GM21723 (cell line): ENCODE measurements at regions not wholly inside any gene's neighbourhood (a gene's known extent, or its start where the extent isn't known, plus 50 kb on each side); places are given as distances from the start of the nearest gene placed in this dataset.
"Not testable (repeated sequence)": the region's sequence is repeated elsewhere in the genome, so short reads cannot be mapped to it uniquely, and the experiment has no call there.

Experiments
- ATAC-seq: cut with Tn5 transposase; IDR thresholded peaks from one replicate; pipeline ENCODE4 v1.9.1; 2021; ENCODE audit warnings: mild to moderate bottlenecking, moderate library complexity; ENCODE audit not compliant: unreplicated experiment

DNA sequence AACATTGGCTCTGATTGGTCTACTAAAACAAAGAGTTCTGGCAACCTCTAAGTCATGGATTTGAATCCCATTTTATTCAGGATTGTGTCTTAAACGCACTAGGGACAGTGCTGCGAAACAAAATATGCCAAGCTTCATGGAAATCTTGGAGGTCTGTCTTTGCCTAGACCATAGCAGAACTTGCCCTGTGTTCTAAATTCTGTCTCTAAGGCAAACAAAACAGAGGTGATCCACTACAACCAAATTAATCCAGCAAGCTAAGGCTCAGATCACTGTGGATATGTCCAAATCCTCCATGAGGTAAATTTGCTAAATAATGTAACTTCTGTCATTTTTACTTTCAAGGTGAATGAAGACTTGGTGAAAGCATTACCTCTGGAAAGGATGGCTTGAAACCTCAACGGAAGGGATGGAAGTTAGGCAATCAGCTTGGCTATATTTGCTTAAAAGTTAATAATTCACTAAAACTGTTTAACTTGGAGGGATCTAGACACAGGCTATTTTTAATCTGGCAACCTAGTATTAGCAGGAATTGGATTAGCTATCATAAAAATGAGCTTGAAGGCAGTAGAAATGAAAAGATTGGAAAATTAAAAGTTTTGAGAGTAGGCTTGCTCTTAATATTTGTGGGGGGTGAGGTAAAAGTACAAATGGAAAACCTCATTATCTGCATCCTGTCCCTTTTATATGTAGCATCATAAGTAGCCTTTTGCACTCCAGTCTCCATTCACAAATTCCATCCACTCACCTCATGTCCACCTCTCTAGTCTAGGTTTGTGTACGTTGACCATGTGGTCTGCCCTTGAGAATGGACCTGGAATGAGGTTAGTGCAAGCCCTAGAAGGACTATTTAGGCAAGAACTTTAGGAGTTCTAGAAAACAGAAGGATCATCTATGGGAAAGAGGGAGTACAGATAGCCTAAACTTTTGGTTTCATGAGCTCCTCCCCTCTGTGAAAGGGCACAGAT lies 176.2 kb downstream of the SMC2 start:
- ATAC-seq = no peak

DNA sequence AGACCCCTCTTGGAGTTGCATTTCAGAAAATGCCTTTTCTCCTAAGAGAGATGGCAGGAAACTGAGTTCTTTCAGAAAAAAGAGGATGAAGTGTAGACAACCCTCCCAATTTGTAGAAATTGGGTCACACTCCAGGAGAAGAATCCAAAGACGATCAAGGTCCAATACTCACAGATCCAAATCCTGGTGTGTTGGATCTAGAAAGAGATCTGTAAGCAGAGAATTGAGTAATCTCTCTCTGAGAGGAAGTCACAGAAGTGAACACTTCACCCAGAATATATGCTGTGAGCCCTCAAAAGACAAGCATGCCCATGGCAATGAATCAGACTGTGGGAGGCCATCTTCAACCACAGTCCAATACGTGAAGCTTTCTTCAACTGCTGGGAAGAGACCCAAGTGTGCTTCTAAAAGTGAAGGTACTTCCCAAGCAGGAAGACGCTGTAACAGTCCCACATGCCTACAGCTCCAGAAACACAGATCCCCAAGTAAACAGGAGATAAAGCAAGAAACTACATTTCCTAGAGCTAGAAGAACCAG lies 182.7 kb downstream of the SMC2 start:
- no peak for ATAC-seq

DNA sequence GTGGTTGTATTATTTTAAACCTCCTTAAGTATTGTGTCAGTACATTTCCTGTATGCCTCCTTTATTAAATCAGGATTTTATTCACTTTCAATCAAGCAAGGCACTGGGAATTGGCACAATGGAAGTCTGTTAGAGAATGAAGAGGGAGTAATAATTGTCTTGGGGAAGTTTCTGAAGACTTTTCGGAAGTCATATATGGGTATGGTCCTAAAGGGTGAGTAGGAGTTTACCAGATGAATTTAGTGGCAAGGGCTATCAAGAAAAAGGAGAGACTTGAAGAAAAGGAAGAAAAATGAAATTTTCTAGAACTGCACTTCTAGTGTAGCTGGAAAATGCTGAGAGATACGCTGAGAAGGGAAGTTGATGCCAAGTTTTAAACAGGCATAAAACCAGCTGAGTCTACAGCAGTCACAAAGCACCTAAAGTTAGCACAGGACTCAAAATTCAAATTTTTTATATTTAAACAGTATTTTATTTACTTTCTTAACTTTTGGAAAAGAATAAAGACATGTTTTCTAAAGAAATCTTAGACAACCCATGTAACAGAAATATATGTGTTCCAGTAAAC lies 184.9 kb downstream of the SMC2 start:
- ATAC-seq = no peak

DNA sequence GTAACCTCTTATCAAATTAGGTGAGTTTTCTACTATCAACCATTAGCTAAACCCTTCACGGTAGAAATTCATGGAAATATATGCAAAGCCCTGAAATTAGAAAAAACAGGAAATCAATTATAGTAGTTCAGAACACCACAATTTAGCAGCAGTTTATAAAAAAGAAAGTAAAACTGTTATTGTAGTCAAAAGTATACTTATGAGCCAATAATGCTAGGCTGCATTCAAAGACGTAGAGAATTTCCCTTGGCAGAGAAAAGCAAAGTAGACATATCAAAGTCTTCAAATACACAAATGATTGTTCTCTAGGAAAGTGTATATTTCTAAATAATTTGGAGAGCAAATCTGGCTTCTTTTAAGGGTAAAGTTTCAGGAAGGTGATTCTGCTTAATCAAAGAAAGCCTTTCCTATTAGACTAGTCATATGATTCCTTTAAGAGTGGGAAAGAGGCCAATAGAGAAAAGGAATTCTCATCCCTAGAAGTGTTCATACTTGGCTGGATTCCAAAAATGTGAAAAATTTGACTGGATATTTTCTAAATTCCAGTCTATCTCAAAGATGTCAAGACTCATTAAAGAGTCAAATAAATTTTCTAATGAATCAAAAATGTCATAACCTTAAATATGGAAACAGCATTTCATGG lies 185.5 kb downstream of the SMC2 start:
- ATAC-seq = no peak

DNA sequence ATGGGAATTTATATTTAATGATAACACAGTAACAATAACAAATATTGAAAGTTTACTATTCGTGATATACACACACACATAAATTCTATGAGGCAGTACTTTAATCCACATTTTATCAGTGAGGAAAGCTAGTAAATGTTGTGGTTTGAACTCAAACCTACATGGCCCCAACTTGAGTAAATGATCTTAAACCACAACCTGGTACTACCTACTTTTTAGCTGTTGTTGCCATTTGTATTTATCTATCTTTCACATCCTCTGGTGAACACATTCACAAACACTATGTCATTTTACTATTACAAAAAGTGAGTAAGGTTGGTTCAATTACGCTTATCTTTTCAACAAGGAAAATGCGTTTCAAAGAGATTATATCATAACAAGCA lies 186.1 kb downstream of the SMC2 start:
- no peak for ATAC-seq

DNA sequence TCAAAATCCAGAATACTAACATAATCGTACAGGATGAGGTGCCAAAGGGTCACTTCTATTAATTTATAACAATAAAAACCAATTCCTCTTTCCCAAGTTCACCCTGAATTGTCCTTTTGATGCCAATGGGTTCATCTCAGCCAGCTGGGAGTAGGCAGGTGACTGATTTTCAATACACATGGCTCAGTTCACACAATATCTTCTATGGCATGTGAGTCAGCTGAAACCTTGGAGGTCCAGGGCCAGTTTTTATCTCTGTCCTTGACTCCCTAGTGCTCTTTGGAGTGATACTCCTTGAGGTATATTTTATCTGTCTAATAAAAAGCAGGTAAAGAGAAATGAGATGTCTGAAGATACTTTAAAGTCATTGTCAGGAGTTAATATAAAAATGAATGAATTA lies 186.6 kb downstream of the SMC2 start:
- no peak for ATAC-seq

DNA sequence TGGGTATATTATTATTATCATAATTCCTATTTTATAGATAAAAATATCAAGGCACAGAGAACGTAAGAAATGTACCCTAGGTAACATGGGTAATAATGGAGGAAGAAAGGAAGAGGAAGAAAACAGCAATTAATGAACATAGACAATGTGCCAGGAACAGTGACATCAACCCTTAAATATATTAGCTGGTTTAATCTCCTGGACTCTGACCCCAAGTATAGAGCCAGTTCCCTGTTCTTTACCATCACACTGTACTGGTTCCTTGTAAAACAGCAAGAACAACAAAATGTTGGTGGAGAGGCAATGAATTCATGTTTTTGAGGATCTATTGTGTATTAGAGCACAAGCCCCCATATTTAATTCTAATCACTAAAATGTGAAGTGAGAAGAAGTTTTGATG lies 192.1 kb downstream of the SMC2 start:
- ATAC-seq = no peak

DNA sequence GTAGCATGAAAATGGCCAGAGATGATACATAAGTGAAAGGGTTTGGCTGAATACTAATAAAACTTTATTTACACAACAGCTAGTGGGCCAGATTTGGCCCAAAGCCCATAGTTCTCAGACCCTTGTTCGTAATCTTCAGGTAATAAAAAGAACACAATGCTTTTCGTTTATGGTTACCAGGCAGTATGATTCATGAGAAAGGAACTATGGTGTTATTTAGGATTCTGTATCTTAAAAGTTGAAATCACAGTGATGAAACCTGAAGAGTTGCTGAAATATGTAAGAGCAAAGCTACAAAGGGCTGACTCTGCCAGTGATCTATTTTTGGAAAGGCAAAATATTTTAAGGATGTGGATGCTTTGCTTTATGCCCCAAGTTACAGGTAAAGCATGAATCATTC lies 192.7 kb downstream of the SMC2 start:
- ATAC-seq = no peak

DNA sequence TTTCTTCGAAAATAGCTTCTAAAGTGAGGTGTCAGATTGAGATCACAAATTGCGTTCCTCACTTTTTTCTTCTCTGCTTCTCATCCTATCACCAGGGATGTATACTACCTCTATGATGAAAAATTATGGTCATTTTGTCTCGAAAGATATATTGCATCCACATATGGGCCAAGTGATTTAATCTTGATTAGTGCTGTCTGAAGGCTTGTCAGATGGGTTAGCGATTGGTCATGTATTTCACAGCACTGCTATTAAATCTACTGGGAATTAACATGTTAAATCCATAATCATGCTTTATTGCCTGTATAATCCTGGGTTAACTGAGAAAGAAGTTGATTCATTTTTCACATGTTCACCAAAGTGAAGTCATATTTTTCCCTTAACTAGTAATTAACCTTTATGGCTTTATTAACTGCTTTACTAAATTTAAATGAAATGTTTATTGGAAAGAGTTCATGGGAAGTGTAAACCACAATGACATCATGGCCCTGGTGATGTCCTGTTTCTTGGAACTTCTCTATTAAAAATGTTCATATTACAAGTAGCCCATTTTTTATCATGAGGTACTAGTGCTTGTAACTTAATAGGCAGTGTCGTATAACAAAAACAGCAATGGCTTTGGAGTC lies 193.3 kb downstream of the SMC2 start:
- no peak for ATAC-seq

DNA sequence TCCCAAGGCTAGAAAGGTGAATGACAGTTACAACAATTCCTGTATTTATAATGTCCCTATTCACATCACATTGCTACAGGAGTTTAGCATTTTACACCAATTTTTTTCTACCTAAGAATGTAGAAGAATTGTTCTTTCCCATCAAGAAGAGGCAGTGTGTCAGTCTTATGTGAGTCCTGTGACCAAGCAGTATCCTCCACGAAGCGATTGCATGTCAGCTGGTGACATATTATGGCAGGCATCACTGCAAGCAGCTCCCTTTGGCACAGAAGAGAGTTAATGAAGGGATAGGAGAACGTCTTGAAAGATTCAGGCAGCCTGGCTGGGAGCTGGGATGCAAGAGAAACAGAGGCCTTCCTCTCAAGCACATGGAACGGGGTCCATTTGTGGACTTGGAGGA lies 199.8 kb downstream of the SMC2 start:
- ATAC-seq = no peak

DNA sequence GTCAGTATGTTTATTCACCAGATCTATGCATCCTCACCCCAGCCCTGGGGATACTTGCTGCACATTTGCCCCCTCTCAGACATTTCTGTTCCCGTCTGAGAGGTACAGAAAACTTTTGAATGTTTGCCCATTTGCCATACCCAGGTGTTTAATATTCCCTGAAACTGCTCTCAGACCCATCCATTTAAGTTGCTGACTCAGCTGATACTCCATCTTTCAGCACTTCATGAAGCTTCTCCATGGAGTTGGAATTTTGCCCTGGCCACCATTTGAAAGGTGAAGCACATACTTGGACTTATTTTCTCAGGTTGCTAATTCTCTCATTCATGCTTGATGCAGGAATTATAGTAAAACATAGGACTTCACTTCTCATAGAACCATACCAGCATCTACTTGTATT lies 203.9 kb upstream of the OR13F1 start:
- ATAC-seq = no peak

DNA sequence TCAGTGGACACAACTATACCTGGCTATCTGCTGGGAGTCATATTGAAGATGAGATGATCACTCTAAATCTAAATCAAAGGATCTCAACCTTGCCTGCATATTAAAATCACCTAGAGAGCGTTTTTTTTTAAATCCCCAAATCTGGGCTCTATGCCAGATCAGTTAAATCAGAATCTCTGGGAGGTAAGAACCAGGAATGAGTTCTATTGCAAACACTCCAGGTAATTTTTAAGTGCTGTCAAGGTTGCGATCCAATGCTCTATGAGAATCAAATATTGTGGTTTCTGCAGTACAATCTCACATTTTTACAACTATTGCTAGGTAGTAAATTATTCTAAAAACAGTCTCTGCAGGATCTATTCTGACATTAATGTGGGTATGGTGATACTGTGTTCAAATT lies 202.3 kb upstream of the OR13F1 start:
- ATAC-seq = no peak

DNA sequence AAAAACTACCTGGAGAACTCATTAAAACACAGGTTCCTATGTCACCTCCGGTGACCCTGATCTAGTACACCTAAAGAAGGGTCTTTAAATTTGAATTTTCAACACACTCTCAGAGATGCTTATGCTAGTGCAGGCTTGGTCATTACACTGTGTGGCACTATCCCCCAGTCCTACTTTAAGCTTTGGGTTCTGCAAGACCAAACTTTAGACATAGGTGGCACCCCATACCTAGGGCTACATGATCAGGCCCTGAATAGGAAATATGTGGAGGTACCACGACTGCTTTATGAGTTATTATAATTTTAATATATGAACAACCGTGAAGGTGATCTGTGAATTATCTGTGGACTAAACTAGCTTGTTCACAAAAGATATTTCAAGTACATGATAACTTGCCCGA lies 201.3 kb upstream of the OR13F1 start:
- ATAC-seq = no peak

DNA sequence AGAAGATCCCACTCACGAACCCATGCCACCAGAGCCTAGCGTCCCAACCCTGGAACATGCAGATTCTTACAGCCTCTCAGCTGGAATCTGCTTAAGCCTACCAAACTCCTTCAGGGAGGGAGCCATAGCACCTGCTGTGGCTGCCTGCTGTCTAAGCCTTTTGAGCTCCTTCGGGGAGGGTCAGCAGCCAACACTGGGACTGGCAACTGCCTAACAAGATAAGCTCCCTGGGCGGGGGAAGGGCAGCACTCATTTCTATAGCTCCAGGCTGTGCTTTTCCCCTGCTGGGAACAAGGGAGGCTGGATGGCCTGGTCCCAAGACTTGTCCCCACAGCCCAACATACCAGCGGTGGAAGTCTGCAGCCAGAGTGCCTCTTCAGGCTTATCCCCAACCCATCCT lies 199.1 kb upstream of the OR13F1 start:
- no peak for ATAC-seq

DNA sequence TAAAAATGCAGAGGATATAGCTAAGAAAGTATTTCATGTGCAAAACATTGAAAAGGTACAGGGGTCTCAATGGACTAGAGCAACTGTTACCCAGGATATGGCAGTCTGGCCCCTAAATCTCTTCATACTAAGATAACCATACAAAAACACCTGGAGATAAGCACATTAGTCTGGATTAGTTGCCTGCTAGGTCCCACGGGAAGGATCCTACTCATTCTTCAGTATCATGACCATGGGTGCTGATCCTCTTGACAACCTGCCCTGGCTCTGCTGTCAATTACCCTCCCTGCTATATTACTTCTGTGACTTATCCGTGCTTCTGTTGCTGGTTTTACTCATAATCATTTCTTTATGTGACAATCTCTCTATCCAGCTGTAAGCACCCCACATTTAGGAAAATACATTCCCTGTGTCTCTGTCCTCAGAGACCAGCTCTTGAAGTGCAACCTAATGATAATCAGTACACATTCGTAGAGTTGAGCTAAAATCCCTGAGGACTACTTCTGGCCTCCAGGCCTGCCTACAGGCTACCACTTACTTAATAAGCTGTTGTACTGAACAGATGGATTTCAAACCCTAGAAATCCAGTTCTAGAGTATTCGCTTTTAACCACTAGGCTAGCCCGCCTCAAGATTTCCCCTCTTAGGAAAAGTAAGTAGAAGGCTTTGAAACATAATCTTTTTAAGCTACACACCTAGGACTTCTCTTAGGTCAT lies 190.5 kb upstream of the OR13F1 start:
- ATAC-seq = no peak

DNA sequence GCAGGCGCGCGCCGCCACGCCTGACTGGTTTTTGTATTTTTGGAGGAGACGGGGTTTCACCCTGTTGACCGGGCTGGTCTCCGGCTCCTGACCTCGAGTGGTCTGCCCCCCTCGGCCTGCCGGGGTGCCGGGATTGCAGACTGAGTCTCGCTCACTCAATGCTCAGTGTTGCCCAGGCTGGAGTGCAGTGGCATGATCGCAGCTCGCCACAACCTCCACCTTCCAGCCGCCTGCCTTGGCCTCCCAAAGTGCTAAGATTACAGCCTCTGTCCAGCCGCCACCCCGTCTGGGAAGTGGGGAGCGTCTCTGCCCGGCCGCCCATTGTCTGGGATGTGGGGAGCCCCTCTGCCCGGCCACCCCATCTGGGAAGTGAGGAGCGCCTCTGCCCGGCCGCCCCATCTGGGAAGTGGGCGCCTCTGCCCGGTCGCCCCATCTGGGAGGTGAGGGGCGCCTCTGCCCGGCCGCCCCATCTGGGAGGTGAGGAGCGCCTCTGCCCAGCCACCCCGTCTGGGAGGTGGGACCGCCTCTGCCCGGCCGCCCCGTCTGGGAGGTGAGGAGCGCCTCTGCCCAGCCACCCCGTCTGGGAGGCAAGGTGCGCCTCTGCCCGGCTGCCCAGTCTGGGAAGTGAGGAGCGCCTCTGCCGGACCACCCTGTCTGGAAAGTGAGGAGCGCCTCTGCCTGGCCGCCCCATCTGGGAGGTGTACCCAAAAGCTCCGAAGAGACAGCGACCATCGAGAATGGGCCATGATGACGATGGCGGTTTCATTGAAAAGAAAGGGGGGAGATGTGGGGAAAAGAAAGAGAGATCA lies 187.7 kb upstream of the OR13F1 start:
- ATAC-seq = not testable (repeated sequence)

DNA sequence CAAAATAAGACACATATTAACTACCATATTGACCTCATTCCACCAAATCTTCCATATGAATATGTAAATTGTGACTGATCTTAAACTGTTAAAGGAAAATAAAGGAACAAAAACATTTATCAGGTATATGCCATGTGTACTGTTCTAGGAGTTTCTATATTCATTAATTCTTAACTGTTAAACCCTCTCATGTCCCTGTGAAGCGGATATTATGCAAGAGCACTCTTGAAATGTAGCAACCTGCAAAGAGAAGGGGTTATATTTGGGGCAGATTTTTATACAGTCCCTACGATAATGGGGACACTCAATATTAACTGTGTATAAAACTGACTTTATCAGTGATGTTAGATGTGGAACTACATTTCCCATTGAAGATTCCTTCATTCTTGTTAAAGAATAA lies 184.9 kb upstream of the OR13F1 start:
- ATAC-seq = no peak

DNA sequence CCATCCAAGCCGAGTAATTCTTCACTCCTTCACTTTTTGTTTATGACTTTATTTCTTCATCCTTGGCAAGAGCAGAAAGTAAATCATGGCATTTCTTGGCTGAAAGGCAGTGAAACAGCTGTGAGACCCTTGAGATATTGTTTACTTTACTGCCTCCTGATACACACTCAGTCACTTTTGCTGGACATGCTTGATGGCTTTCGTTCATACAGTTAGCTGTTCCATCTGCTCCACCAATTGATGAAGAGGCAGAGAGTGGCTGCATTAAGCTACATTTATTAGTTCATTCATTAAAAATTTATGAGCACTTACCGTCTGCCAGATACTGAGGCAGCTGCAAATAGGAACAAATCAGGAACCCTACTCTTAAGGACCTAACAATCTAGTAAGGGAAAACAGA lies 184.4 kb upstream of the OR13F1 start:
- ATAC-seq = no peak

DNA sequence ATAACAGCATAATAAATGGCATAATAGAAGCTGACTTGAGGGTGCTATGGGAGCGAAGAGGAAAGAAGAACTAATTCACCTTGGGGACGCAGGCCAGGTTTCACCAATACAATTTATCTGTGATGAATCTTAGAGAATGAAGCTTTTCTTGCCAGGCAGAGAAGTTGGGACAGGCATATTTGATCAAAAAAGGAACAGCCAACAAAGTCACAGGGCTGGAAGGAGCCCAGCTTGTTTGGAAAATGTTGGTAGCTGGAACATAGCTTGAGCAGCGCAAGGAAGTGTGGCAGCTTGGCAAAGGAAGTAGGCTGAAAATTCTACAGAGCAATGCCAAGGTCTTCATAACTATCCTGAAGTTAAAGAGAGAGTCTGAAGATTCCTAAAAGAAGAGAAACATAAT lies 181.5 kb upstream of the OR13F1 start:
- ATAC-seq = no peak
